ENCODE measurements at regions not wholly inside any gene's neighbourhood (a gene's known extent, or its start where the extent isn't known, plus 50 kb on each side); places are given as distances from the start of the nearest gene placed in this dataset. TPM values are rescaled to one million over a fixed set of nuclear protein-coding genes. Genes with fewer than 3 reads are reported as not detected.

Small RNAs in the stretch of these regions (small RNA-seq; reads per million reads assigned to genes)
- not detected for gene RF00096
